Progenitor cell of endocrine pancreas (in vitro differentiated cells): ENCODE measurements at regions not wholly inside any gene's neighbourhood (a gene's known extent, or its start where the extent isn't known, plus 50 kb on each side); places are given as distances from the start of the nearest gene placed in this dataset.

ENCODE experiments used
- DNase-seq: peaks from one replicate; pipeline ENCODE4 v3.0.0; 2021; ENCODE audit warnings: low spot score; ENCODE audit not compliant: unreplicated experiment
- H3K27ac Mint-ChIP-seq: 2 replicates; pipeline ENCODE4 v1.8.0; 2021; ENCODE audit warnings: mild to moderate bottlenecking, moderate library complexity, mixed read lengths
- H3K27me3 Mint-ChIP-seq: 2 replicates; pipeline ENCODE4 v1.8.0; 2021; ENCODE audit warnings: mixed read lengths
- H3K36me3 Mint-ChIP-seq: 2 replicates; pipeline ENCODE4 v1.8.0; 2022; ENCODE audit warnings: mixed read lengths; ENCODE audit not compliant: insufficient read depth
- H3K4me1 Mint-ChIP-seq: 2 replicates; pipeline ENCODE4 v1.8.0; 2021; ENCODE audit warnings: low read depth, mixed read lengths
- H3K4me3 Mint-ChIP-seq: 2 replicates; pipeline ENCODE4 v1.8.0; 2021; ENCODE audit warnings: low read depth, mild to moderate bottlenecking, moderate library complexity, mixed read lengths
- H3K9me3 Mint-ChIP-seq: 2 replicates; pipeline ENCODE4 v1.8.0; 2021; ENCODE audit warnings: low read depth, mixed read lengths
- TF ChIP-seq, protein P1 (sequence below): fragments of 200-600 bp; sonication (generic); IDR thresholded peaks from one replicate; pipeline ENCODE4 v1.5.0; 2021; ENCODE audit warnings: antibody characterized with exemption, mild to moderate bottlenecking; ENCODE audit not compliant: unreplicated experiment

DNA sequence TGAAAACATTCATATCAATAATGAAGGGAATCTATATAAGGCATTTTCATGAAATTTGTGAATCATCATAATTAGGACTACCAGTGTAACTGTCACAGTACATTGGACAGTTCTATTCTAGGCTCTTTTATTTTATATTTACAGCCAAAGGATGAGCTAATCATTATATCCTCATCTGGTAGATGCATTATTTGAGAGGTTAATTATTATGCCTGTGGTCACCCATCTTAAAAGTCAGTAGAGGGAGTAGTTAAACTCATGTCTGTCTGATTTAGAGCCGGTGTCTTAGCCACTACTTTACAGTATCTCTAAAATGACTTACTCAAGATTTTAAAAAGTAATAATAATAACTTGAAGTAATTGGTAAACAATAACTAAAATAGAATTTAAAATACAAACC, 899.3 kb upstream of the MAP3K7 start:
- H3K36me3 Mint-ChIP-seq = no peaks in the 10 kb centered on the region
- no peaks in the 10 kb centered on the region for H3K4me1 Mint-ChIP-seq
- TF ChIP-seq, protein P1, sequence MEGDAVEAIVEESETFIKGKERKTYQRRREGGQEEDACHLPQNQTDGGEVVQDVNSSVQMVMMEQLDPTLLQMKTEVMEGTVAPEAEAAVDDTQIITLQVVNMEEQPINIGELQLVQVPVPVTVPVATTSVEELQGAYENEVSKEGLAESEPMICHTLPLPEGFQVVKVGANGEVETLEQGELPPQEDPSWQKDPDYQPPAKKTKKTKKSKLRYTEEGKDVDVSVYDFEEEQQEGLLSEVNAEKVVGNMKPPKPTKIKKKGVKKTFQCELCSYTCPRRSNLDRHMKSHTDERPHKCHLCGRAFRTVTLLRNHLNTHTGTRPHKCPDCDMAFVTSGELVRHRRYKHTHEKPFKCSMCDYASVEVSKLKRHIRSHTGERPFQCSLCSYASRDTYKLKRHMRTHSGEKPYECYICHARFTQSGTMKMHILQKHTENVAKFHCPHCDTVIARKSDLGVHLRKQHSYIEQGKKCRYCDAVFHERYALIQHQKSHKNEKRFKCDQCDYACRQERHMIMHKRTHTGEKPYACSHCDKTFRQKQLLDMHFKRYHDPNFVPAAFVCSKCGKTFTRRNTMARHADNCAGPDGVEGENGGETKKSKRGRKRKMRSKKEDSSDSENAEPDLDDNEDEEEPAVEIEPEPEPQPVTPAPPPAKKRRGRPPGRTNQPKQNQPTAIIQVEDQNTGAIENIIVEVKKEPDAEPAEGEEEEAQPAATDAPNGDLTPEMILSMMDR = no peak
- no peak for DNase-seq
- H3K4me3 Mint-ChIP-seq = no peak overlapping the region
- no peak overlapping the region for H3K27ac Mint-ChIP-seq
- H3K27me3 Mint-ChIP-seq = no peaks in the 10 kb centered on the region
- no peaks in the 10 kb centered on the region for H3K9me3 Mint-ChIP-seq

DNA sequence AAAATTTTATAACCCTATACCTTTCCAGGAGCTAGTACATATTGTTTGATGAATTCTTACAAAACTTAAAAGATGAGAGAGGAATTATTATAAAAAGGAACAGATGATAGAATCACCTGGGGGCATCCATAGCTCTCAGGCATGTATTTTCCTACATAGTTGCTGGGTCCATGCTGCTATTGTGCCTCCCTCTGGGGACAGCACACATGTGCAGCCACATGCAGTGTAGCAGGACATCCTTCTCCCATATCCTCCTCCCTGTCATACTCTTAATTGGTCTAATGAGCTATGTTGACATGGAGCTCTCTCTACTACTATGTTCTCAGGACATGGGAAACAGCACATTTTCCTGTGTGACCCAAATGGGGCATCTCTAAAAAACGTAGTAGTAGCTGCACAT, 898.2 kb upstream of the MAP3K7 start:
- Mint-ChIP-seq H3K27me3 (no peaks in the 10 kb centered on the region), H3K9me3 (no peaks in the 10 kb centered on the region), H3K4me1 (peaks cover 5% of the 10 kb centered on the region), H3K4me3 (no peak overlapping the region), H3K27ac (no peak overlapping the region), H3K36me3 (no peaks in the 10 kb centered on the region)
- no peak for DNase-seq
- TF ChIP-seq, protein P1 = no peak

DNA sequence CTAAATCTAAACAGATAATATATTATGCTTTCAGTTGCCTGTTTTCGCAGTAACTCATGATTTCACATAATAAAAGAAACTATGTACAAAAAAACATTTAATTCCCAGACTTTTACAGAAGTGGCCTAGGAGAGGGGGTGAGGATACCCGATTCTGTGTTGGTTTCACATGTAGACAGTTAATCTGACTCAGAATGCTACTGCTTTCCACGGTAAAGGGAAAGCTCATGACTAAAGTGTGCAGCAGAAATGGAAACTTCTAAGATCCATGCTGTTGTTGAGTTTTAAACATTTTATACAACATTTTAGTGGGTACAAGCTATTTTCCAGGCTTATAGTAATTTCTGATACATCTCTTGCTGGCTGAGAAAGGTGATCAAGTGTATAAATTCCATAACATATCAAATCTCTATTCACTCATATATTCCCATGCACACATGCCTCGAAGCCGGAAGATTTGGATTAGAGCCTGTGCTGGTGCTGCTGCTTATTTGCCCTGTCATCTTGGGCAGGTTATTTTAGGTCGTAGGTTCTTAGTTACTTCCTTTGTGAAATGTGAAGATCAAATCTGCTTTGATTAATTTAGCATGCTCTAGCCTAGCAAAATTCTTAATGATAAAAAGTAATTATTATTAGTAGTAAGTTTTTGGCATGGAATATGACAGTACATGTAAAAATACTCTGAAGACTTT, 896.7 kb upstream of the MAP3K7 start:
- TF ChIP-seq, protein P1 = no peak
- H3K27me3 Mint-ChIP-seq = no peaks in the 10 kb centered on the region

DNA sequence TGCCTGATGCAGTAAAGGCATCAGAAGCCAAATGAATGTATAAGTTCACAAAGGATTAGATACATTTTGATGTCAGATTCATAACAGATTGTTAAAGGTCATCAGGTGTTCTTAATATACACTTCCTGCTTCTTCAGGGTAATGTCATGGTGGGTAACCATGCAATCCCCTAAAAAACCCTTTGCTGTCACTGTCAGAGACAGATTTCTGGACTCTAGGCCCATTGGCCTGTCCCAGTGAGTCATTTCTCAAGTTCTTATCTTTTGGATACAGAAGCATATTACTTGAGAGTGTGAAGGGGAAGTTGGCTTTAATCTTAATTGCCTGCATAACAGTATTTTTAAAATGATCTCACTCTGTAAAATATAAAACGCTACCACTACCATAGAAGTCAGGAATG, 895.6 kb upstream of the MAP3K7 start:
- H3K4me1 Mint-ChIP-seq = peaks cover 5% of the 10 kb centered on the region
- no peak overlapping the region for H3K27ac Mint-ChIP-seq
- no peaks in the 10 kb centered on the region for H3K9me3 Mint-ChIP-seq
- no peaks in the 10 kb centered on the region for H3K36me3 Mint-ChIP-seq
- H3K4me3 Mint-ChIP-seq = no peak overlapping the region
- DNase-seq = no peak
- TF ChIP-seq, protein P1 = no peak
- H3K27me3 Mint-ChIP-seq = no peaks in the 10 kb centered on the region

More for the DNA sequence above, 896.7 kb upstream of the MAP3K7 start:
- no peak overlapping the region for H3K4me3 Mint-ChIP-seq
- H3K4me1 Mint-ChIP-seq = peaks cover 5% of the 10 kb centered on the region
- no peak overlapping the region for H3K27ac Mint-ChIP-seq
- no peaks in the 10 kb centered on the region for H3K9me3 Mint-ChIP-seq
- DNase-seq = no peak
- H3K36me3 Mint-ChIP-seq = no peaks in the 10 kb centered on the region

DNA sequence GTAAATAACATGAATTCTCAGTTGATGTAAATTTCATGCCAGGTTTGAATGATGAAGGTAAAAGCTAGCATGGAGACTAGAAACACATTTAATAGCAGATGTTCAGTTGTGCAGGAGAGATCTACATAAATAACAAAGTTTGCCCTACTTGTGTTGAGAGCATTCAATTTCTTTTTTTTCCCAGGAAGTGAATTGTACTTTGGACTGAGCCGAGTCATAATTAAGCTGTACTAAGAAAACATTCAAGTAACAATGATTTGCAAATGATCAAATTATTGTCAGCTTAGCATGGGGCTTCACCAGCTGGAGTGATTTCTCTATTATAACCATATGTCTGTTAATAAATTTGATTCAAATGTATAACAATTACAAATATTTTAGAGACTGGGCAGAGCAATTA, 893.5 kb upstream of the MAP3K7 start:
- Mint-ChIP-seq H3K36me3 (no peaks in the 10 kb centered on the region), H3K4me3 (no peak overlapping the region), H3K4me1 (peaks cover 8% of the 10 kb centered on the region), H3K27me3 (no peaks in the 10 kb centered on the region), H3K27ac (no peak overlapping the region), H3K9me3 (no peaks in the 10 kb centered on the region)
- no peak for DNase-seq
- TF ChIP-seq, protein P1 = no peak
